ENCODE measurements at regions not wholly inside any gene's neighbourhood (a gene's known extent, or its start where the extent isn't known, plus 50 kb on each side); places are given as distances from the start of the nearest gene placed in this dataset.
"Not testable (repeated sequence)": the region's sequence is repeated elsewhere in the genome, so short reads cannot be mapped to it uniquely, and the experiment has no call there.

GRCh38 chr2:60357996-60358395 is 195.5 kb downstream of the BCL11A start:
- DNase-seq: no peak

DNA sequence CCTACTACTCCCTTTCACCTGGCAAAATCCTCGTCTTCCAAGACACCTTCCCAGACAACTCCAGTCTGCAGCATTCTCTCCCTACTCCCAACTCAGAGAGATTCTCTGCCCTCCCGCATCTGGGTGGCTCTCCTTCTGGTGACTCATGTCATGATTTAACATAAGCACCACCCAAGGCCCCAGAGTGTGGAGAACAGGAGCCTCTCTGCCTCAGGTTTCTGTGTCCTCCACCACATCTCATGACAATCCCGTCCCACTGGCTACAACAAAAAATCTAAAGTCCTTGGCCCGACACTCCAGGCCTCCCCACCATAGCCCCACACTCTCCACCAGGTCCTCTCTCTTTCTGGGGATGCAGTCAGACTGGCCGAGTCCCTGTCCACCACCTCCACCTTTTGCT is 197.1 kb downstream of the BCL11A start:
- no peak for DNase-seq

GRCh38 chr2:60355849-60356261 is 197.6 kb downstream of the BCL11A start:
- no peak for DNase-seq

DNA sequence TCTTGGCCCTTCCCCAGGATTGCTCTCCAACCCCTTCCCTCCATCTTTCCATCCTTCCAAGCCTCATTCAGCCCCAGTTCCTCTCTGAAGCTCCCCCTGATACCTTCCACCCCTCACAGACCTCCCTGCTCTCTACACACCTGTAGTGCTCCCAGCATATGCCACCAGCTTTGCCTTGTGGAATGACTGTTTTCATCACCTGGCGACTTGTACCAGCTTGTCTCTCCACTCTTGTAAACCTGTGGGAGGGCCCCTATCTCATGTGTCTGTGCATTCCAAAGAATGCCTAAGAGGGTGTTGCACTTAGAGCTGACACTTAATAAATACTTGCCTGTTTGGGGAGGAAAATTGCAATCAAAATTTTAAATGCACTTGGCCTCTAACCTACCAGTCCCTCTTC is 198.7 kb downstream of the BCL11A start:
- no peak for DNase-seq

GRCh38 chr2:60353863-60354262 is 199.6 kb downstream of the BCL11A start:
- DNase-seq: no peak

DNA sequence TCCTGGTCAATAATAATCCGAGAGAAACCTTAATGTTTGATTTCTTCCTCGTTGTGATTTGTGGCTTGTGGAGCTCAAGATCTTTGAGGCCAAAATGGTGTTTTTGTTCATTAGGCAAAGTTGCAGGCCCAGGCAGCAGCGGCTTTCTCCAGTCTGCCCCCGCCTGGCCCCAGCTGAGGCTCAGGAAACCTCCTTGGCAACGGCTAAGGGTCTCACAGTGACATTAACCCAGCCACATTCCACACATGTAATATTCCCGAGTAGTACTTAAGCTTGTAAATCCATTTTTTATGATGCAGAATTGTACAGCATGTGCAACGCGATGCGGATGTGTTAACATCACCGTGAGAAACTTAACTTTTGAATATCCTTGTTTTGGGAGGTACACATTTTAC is 200.1 kb downstream of the BCL11A start:
- DNase-seq: no peak

DNA sequence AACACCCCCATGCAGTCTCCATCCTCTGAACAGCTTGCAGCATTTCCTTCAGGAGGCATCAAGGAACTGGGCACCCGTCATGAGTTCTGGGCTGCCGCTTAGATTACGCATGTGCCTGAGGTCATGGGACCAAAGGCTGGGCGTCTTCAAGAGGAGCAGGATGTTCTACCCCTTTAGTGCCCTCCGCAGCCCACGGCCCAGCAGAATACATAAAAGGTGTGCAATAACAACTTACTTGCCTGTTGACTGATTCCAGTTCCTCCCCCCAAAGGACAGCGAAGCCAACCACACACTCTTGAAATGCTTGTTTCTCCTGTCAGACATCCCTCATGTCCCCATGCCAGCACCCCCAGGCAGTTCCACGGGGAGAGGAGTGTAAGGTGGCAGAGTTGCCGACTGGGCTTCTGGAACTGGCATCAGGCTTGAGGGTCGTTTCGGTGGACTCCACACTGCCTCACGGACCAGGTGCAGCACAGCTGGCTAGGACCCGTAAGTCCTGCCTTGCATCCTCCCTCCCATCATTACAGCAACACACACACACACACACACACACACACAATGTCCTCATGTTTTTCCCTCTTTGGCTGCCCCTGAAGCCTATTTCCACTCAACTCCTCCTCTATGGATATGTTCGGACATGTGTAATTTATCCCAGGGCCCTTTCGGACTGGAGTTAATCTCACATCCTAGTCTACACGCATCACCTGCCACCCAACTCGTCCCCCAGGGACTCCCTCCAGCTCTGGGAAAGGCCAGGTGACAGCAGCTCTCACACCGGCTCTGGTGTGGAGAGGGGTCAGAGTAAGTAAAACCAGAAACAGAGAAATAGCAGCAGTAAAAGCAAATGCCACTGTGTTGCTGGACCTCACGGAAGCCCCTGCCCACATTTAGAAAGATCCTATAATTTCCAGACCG is 200.7 kb downstream of the BCL11A start:
- DNase-seq: no peak

GRCh38 chr2:60351802-60352201 is 201.7 kb downstream of the BCL11A start:
- DNase-seq: no peak

- DNase-seq: no peak
These were observed 202.1 kb downstream of the BCL11A start for GRCh38 chr2:60351321-60351720.

DNA sequence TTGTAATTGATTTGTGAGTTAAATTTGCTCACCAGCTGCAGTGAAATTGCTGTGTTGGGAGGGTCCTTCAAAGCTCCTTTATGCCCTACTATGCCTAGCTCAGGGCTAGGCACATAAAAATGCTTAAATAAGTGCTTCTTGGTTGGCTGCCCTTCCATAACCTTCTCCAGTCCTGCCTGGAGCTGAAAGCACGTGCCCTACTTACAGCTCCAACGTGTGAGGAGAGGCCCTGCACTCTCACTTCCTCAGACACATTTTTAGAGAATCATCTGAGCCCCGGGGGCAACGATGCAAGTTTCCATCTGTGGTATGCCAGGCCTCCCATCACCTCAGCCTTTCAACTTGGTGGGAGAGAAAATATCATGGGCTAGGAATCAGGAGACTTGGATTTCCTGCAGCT is 202.7 kb downstream of the BCL11A start:
- no peak for DNase-seq

GRCh38 chr2:60347781-60348180 is 205.7 kb downstream of the BCL11A start:
- no peak for DNase-seq

DNA sequence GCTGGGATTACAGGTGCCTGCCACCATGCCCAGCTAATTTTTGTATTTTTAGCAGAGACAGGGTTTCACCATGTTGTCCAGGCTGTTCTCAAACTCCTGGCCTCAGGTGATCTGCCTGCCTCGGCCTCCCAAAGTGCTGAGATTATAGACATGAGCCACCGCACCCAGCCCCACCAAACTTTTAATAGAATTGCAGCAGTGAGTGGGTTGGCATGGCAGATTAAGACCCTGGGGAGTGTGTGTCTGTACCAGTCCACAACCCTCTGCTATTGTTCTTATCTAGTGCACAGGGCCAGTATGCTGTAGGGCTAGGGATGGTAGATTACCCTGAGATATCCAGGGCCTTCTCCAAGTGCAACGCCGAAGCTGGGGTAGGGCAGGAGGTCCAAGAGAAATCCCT is 211.0 kb downstream of the BCL11A start:
- not testable (repeated sequence) for DNase-seq

GRCh38 chr2:60341151-60341550 is 212.3 kb downstream of the BCL11A start:
- no peak for DNase-seq

GRCh38 chr2:60339286-60339685 is 214.2 kb downstream of the BCL11A start:
- DNase-seq: no peak

DNA sequence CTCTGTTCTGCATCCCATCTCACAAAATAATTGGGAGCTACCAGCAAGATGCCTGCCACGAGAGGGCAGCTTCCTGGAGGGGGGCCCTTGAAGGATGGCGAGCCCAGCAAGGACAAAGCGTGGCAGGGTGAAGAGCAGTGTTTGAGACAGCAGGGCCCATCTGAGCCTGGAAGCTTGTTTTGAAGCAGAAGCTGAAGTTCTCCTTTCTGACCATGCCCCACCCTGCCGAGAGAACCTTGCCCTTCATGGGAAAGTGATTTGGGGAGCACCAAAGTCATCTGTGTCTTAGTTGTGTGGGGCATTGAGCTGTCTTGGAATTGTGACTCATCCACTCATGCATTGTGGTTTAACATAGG is 216.3 kb downstream of the BCL11A start:
- DNase-seq: no peak

GRCh38 chr2:60336442-60337141 is 216.9 kb downstream of the BCL11A start:
- no peak for DNase-seq

DNA sequence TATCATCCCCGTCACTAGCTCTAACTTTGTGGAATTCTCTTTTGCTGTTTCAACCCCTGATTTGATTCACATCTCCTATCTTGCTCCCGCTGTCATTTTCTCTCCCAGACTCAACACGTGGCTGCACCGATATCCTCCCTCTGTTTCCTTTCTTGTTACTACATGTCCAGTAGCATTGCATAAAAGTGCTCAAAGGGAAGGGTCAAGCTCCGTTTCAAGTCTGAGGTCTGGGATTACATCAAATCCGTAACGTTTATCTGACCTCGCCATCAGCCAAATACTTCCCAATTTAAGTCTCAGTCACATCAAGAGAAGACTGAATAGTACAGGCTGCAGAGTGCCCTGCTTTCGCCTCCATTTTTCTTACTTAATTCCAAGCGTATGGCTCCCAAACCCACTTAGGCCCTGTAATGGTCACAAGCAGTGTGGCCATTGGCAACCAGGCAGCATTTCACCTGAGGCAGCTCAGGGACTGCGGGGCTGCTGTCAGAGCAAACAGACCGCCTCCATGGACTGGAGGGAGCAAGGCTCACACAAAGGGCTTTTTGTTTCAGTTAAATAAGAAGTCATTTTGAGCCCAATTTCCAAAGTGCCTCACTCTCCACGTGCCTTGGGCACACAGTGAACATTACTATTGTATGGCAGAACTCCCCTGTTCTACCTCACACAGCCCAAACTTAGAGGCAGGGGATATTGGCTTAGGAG is 217.8 kb downstream of the BCL11A start:
- peak in 7 of 51 donors; percentile 9 to 22 (median 14) for DNase-seq

GRCh38 chr2:60334610-60335009 is 218.8 kb downstream of the BCL11A start:
- no peak for DNase-seq

DNA sequence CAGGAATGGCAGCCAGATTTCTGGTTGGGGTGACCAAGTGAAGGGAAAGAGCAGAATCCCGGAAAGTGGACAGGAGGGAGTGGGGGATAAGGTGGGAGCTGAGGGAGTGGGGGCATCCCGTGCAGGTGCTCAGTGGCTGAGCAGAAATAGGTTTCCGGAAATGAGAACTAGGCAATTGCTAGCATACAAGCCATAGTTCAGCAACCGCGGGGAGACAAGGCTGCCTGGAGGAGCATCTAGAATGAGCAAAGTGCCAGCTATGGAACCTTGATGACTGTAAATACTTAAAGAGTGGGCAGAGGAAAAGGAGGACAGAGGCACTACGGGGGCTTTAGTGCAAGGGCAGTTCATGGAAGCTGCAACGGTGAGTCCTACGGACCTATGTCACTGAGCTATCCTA is 220.2 kb downstream of the BCL11A start:
- no peak for DNase-seq

DNA sequence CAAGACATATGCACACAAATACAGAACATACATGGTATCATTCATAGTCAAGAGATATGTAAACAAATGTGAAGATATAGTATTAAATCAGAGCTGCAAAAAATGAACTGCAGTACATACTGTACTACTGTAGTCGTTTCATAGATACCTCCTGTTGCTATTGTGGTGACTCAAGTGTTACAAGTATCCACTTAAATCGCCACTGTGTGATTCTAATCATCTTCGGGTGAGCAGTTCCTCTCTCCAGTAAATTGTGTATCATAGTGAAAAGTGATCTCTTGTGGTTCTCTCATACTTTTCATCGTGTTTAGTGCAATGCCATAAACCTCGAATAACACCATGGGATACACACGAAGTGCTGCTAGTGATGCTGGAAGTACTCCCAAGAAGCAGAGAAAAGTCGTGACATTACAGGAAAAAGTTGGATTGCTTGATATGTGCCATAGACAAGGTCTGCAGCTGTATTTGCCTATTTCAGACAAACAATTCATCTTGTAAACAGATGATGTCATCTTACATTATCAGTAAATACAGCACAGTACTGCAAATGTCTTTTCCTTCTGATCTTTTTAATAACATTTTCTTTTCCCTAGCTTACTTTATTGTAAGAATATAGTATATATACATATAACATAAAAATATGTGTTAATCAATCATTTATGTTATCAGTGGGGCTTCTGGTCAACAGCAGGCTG is 222.2 kb downstream of the BCL11A start:
- DNase-seq: no peak

- DNase-seq: no peak
These were observed 224.2 kb downstream of the BCL11A start for GRCh38 chr2:60329225-60329624.

DNA sequence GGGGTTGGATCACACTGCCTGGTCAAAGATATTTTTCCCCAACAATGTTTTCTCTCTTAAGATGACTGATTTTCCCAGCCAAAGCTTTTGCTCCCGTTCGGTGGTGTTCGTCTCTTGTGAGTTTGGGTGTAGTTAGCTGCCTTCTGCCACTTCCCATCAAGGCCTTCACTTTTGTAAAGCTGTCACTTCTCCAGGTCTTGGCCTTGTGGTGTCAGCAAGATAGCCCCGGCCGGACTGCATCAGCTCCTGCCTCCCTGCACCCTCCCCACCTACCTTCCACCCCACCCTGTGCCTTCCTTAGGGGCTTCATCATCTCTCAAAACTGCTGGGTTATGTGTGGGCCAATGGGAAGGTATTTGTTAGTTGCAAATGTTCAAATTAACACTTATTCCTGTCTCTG is 228.9 kb downstream of the BCL11A start:
- no peak for DNase-seq
